Activated naive CD8-positive, alpha-beta T cell (primary cell): ENCODE measurements at regions not wholly inside any gene's neighbourhood (a gene's known extent, or its start where the extent isn't known, plus 50 kb on each side); places are given as distances from the start of the nearest gene placed in this dataset.
"Not testable (repeated sequence)": the region's sequence is repeated elsewhere in the genome, so short reads cannot be mapped to it uniquely, and the experiment has no call there.

Source experiments
- H3K27ac Mint-ChIP-seq: one replicate; pipeline ENCODE4 v1.8.0; 2021; ENCODE audit warnings: mixed read lengths
- H3K27me3 Mint-ChIP-seq: one replicate; pipeline ENCODE4 v1.8.0; 2021; ENCODE audit warnings: mixed read lengths
- H3K36me3 Mint-ChIP-seq: one replicate; pipeline ENCODE4 v1.8.0; 2021; ENCODE audit warnings: mixed read lengths
- H3K4me1 Mint-ChIP-seq: one replicate; pipeline ENCODE4 v1.8.0; 2021; ENCODE audit warnings: low read depth, mixed read lengths
- H3K4me3 Mint-ChIP-seq: one replicate; pipeline ENCODE4 v1.8.0; 2021; ENCODE audit warnings: mild to moderate bottlenecking, mixed read lengths
- H3K9me3 Mint-ChIP-seq: one replicate; pipeline ENCODE4 v1.8.0; 2021; ENCODE audit warnings: low read depth, mixed read lengths

GRCh38 chr16:88301431-88301830 is 81.3 kb upstream of the ZNF469 start:
- Mint-ChIP-seq H3K27me3 (peaks cover 5% of the 10 kb centered on the region), H3K9me3 (no peaks in the 10 kb centered on the region), H3K36me3 (no peaks in the 10 kb centered on the region), H3K4me1 (no peaks in the 10 kb centered on the region), H3K4me3 (no peak overlapping the region), H3K27ac (no peak overlapping the region)

GRCh38 chr16:88301886-88302285 is 80.9 kb upstream of the ZNF469 start:
- no peaks in the 10 kb centered on the region for H3K36me3 Mint-ChIP-seq

GRCh38 chr16:88302666-88303065 is 80.1 kb upstream of the ZNF469 start:
- no peaks in the 10 kb centered on the region for H3K9me3 Mint-ChIP-seq
- H3K36me3 Mint-ChIP-seq, result no peaks in the 10 kb centered on the region
- H3K4me3 Mint-ChIP-seq, result no peak overlapping the region
- no peak overlapping the region for H3K27ac Mint-ChIP-seq
- no peaks in the 10 kb centered on the region for H3K4me1 Mint-ChIP-seq
- peaks cover 5% of the 10 kb centered on the region for H3K27me3 Mint-ChIP-seq

More at GRCh38 chr16:88301886-88302285, 80.9 kb upstream of the ZNF469 start:
- H3K4me3 Mint-ChIP-seq, result no peak overlapping the region
- H3K4me1 Mint-ChIP-seq, result no peaks in the 10 kb centered on the region
- H3K27me3 Mint-ChIP-seq, result peaks cover 5% of the 10 kb centered on the region
- no peak overlapping the region for H3K27ac Mint-ChIP-seq
- H3K9me3 Mint-ChIP-seq, result no peaks in the 10 kb centered on the region

GRCh38 chr16:88303405-88303804 is 79.4 kb upstream of the ZNF469 start:
- peaks cover 5% of the 10 kb centered on the region for H3K27me3 Mint-ChIP-seq
- no peak overlapping the region for H3K4me3 Mint-ChIP-seq
- no peaks in the 10 kb centered on the region for H3K9me3 Mint-ChIP-seq
- H3K4me1 Mint-ChIP-seq, result no peaks in the 10 kb centered on the region
- no peak overlapping the region for H3K27ac Mint-ChIP-seq
- H3K36me3 Mint-ChIP-seq, result no peaks in the 10 kb centered on the region

GRCh38 chr16:88303890-88304819 is 78.6 kb upstream of the ZNF469 start:
- Mint-ChIP-seq H3K27me3 (peaks cover 5% of the 10 kb centered on the region), H3K4me3 (no peak overlapping the region), H3K4me1 (no peaks in the 10 kb centered on the region), H3K9me3 (no peaks in the 10 kb centered on the region), H3K36me3 (no peaks in the 10 kb centered on the region), H3K27ac (no peak overlapping the region)

- H3K4me3 Mint-ChIP-seq, result no peak overlapping the region
- peaks cover 3% of the 10 kb centered on the region for H3K27me3 Mint-ChIP-seq
- H3K27ac Mint-ChIP-seq, result no peak overlapping the region
- no peaks in the 10 kb centered on the region for H3K9me3 Mint-ChIP-seq
- no peaks in the 10 kb centered on the region for H3K36me3 Mint-ChIP-seq
- H3K4me1 Mint-ChIP-seq, result no peaks in the 10 kb centered on the region
Observed at GRCh38 chr16:88305176-88305575, 77.6 kb upstream of the ZNF469 start.

- H3K36me3 Mint-ChIP-seq, result no peaks in the 10 kb centered on the region
- H3K4me1 Mint-ChIP-seq, result no peaks in the 10 kb centered on the region
- H3K27ac Mint-ChIP-seq, result no peak overlapping the region
- no peaks in the 10 kb centered on the region for H3K9me3 Mint-ChIP-seq
- H3K27me3 Mint-ChIP-seq, result peaks cover 1% of the 10 kb centered on the region
- H3K4me3 Mint-ChIP-seq, result no peak overlapping the region
Observed at GRCh38 chr16:88306411-88306810, 76.3 kb upstream of the ZNF469 start.

- no peak overlapping the region for H3K27ac Mint-ChIP-seq
Observed at GRCh38 chr16:88306860-88307545, 75.8 kb upstream of the ZNF469 start.

GRCh38 chr16:88308441-88309173 is 74.2 kb upstream of the ZNF469 start:
- Mint-ChIP-seq H3K4me1 (no peaks in the 10 kb centered on the region), H3K27ac (no peak overlapping the region), H3K36me3 (no peaks in the 10 kb centered on the region), H3K4me3 (no peak overlapping the region), H3K27me3 (no peaks in the 10 kb centered on the region), H3K9me3 (peaks cover 3% of the 10 kb centered on the region)

More at GRCh38 chr16:88306860-88307545, 75.8 kb upstream of the ZNF469 start:
- Mint-ChIP-seq H3K4me1 (no peaks in the 10 kb centered on the region), H3K27me3 (no peaks in the 10 kb centered on the region), H3K9me3 (peaks cover 3% of the 10 kb centered on the region), H3K4me3 (no peak overlapping the region), H3K36me3 (no peaks in the 10 kb centered on the region)

GRCh38 chr16:88309174-88309907 is 73.4 kb upstream of the ZNF469 start:
- no peaks in the 10 kb centered on the region for H3K27me3 Mint-ChIP-seq
- H3K9me3 Mint-ChIP-seq, result peaks cover 3% of the 10 kb centered on the region

GRCh38 chr16:88309908-88310265 is 72.9 kb upstream of the ZNF469 start:
- H3K27me3 Mint-ChIP-seq, result no peaks in the 10 kb centered on the region
- H3K4me3 Mint-ChIP-seq, result no peak overlapping the region
- H3K4me1 Mint-ChIP-seq, result no peaks in the 10 kb centered on the region
- no peak overlapping the region for H3K27ac Mint-ChIP-seq
- H3K36me3 Mint-ChIP-seq, result no peaks in the 10 kb centered on the region
- H3K9me3 Mint-ChIP-seq, result peaks cover 3% of the 10 kb centered on the region

More at GRCh38 chr16:88309174-88309907, 73.4 kb upstream of the ZNF469 start:
- H3K4me1 Mint-ChIP-seq, result no peaks in the 10 kb centered on the region
- H3K27ac Mint-ChIP-seq, result no peak overlapping the region
- no peak overlapping the region for H3K4me3 Mint-ChIP-seq
- H3K36me3 Mint-ChIP-seq, result no peaks in the 10 kb centered on the region

- H3K36me3 Mint-ChIP-seq, result no peaks in the 10 kb centered on the region
- no peak overlapping the region for H3K27ac Mint-ChIP-seq
- H3K4me3 Mint-ChIP-seq, result no peak overlapping the region
- no peaks in the 10 kb centered on the region for H3K27me3 Mint-ChIP-seq
- no peaks in the 10 kb centered on the region for H3K4me1 Mint-ChIP-seq
- H3K9me3 Mint-ChIP-seq, result peaks cover 3% of the 10 kb centered on the region
Observed at GRCh38 chr16:88310796-88311605, 71.8 kb upstream of the ZNF469 start.

- H3K27ac Mint-ChIP-seq, H3K36me3 Mint-ChIP-seq, H3K4me1 Mint-ChIP-seq, H3K9me3 Mint-ChIP-seq, H3K27me3 Mint-ChIP-seq, H3K4me3 Mint-ChIP-seq: not testable (repeated sequence)
Observed at GRCh38 chr16:88311860-88312259, 70.9 kb upstream of the ZNF469 start.

- Mint-ChIP-seq H3K9me3 (peaks cover 3% of the 10 kb centered on the region), H3K27ac (no peak overlapping the region), H3K36me3 (no peaks in the 10 kb centered on the region), H3K27me3 (peaks cover 3% of the 10 kb centered on the region), H3K4me3 (no peak overlapping the region), H3K4me1 (no peaks in the 10 kb centered on the region)
Observed at GRCh38 chr16:88312732-88313131, 70.0 kb upstream of the ZNF469 start.
